HEK293 (cell line): ENCODE measurements at regions not wholly inside any gene's neighbourhood (a gene's known extent, or its start where the extent isn't known, plus 50 kb on each side); places are given as distances from the start of the nearest gene placed in this dataset.

Experiments used
- CTCF ChIA-PET: fragments of 350-600 bp; formaldehyde crosslinking; extraction: SDS; loops from one replicate; lab custom pipeline; 2021; ENCODE audit warnings: antibody characterized with exemption; lab: Yijun Ruan, JAX
- POLR2A ChIA-PET: fragments of 300-600 bp; formaldehyde crosslinking; extraction: SDS; loops from one replicate; lab custom pipeline; 2020; ENCODE audit warnings: antibody characterized with exemption, inconsistent platforms; lab: Yijun Ruan, JAX
- H3K27ac ChIP-seq: fragments of 200-500 bp; sonication (Bioruptor generic); 2 replicates; pipeline ENCODE4 v1.5.1; 2014; ENCODE audit warnings: low read depth, low read length, control low read depth, inconsistent platforms; ENCODE audit errors: extremely low read depth
- H3K36me3 ChIP-seq, 2 experiments: fragments of 200-500 bp in 1 of 2; sonication (Bioruptor generic) in 1 of 2; 1 replicate in 1 of 2; 2 replicates in 1 of 2; pipeline ENCODE4 v1.5.1; 2014 to 2017; ENCODE audit warnings: inconsistent platforms in 2 of 2, low read length in 2 of 2; ENCODE audit not compliant: control insufficient read depth in 2 of 2, insufficient read depth in 1 of 2
- H3K4me1 ChIP-seq: fragments of 200-500 bp; sonication (Bioruptor generic); 2 replicates; pipeline ENCODE4 v1.5.1; 2014; ENCODE audit warnings: mild to moderate bottlenecking, low read length, inconsistent platforms; ENCODE audit not compliant: control insufficient read depth, insufficient read depth
- H3K4me3 ChIP-seq: 2 replicates; pipeline ENCODE4 v1.5.1; 2011; ENCODE audit warnings: low read depth, mild to moderate bottlenecking, control low read depth, low read length, moderate library complexity
- H3K9me3 ChIP-seq: fragments of 200-500 bp; sonication (Bioruptor generic); 2 replicates; pipeline ENCODE4 v1.5.1; 2014; ENCODE audit warnings: low read depth, low read length, inconsistent platforms; ENCODE audit not compliant: control insufficient read depth, insufficient read depth
- ATF2 ChIP-seq: fragments of 450-650 bp; formaldehyde crosslinking; IDR thresholded peaks from 2 replicates; pipeline ENCODE4 v1.5.1; 2016; ENCODE audit warnings: missing biosample characterization, missing genetic modification characterization, low read depth
- ELK4 ChIP-seq: IDR thresholded peaks from 2 replicates; pipeline ENCODE4 v1.6.1; 2011; ENCODE audit warnings: mild to moderate bottlenecking, low read depth, low read length, borderline replicate concordance
- IKZF3 ChIP-seq: fragments of 450-650 bp; IDR thresholded peaks from 2 replicates; pipeline ENCODE4 v1.5.0; 2018; ENCODE audit warnings: missing biosample characterization, mild to moderate bottlenecking, missing genetic modification characterization, moderate library complexity
- SETDB1 ChIP-seq: IDR thresholded peaks from one replicate; pipeline ENCODE4 v1.6.1; 2017; ENCODE audit warnings: mild to moderate bottlenecking, low read length, moderate library complexity, mixed read lengths; ENCODE audit not compliant: insufficient read length
- ZBTB7A ChIP-seq: fragments of 450-650 bp; formaldehyde crosslinking; IDR thresholded peaks from 2 replicates; pipeline ENCODE4 v1.5.1; 2016; ENCODE audit warnings: low read depth, missing biosample characterization, missing genetic modification characterization
- ZNF184 ChIP-seq: fragments of 450-650 bp; IDR thresholded peaks from 2 replicates; pipeline ENCODE4 v1.5.1; 2018; ENCODE audit warnings: missing biosample characterization, mild to moderate bottlenecking, missing genetic modification characterization
- ZNF214 ChIP-seq: fragments of 450-650 bp; formaldehyde crosslinking; IDR thresholded peaks from 2 replicates; pipeline ENCODE4 v1.5.1; 2017; ENCODE audit warnings: missing biosample characterization, mild to moderate bottlenecking, missing genetic modification characterization, borderline replicate concordance
- ZNF510 ChIP-seq: fragments of 450-650 bp; formaldehyde crosslinking; IDR thresholded peaks from 2 replicates; pipeline ENCODE4 v1.5.1; 2018; ENCODE audit warnings: mild to moderate bottlenecking, missing genetic modification characterization, missing biosample characterization; ENCODE audit not compliant: insufficient replicate concordance
- ZNF596 ChIP-seq: fragments of 450-650 bp; IDR thresholded peaks from 2 replicates; pipeline ENCODE4 v1.5.0; 2018; ENCODE audit warnings: missing biosample characterization, mild to moderate bottlenecking, missing genetic modification characterization, moderate library complexity
- ZNF658 ChIP-seq: fragments of 450-650 bp; formaldehyde crosslinking; IDR thresholded peaks from 2 replicates; pipeline ENCODE4; 2016; ENCODE audit warnings: missing biosample characterization, missing genetic modification characterization
- ZNF660 ChIP-seq: fragments of 450-650 bp; IDR thresholded peaks from 2 replicates; pipeline ENCODE4 v1.5.1; 2018; ENCODE audit warnings: missing biosample characterization, mild to moderate bottlenecking, missing genetic modification characterization
- ZNF692 ChIP-seq: fragments of 450-650 bp; formaldehyde crosslinking; IDR thresholded peaks from 2 replicates; pipeline ENCODE4 v1.5.1; 2016; ENCODE audit warnings: missing biosample characterization, missing genetic modification characterization
- ZNF792 ChIP-seq: fragments of 450-650 bp; formaldehyde crosslinking; IDR thresholded peaks from 2 replicates; pipeline ENCODE4 v1.5.1; 2016; ENCODE audit warnings: missing biosample characterization, missing genetic modification characterization
- ZNF837 ChIP-seq: fragments of 450-650 bp; formaldehyde crosslinking; IDR thresholded peaks from 2 replicates; pipeline ENCODE4 v1.5.1; 2016; ENCODE audit warnings: missing biosample characterization, missing genetic modification characterization

DNA sequence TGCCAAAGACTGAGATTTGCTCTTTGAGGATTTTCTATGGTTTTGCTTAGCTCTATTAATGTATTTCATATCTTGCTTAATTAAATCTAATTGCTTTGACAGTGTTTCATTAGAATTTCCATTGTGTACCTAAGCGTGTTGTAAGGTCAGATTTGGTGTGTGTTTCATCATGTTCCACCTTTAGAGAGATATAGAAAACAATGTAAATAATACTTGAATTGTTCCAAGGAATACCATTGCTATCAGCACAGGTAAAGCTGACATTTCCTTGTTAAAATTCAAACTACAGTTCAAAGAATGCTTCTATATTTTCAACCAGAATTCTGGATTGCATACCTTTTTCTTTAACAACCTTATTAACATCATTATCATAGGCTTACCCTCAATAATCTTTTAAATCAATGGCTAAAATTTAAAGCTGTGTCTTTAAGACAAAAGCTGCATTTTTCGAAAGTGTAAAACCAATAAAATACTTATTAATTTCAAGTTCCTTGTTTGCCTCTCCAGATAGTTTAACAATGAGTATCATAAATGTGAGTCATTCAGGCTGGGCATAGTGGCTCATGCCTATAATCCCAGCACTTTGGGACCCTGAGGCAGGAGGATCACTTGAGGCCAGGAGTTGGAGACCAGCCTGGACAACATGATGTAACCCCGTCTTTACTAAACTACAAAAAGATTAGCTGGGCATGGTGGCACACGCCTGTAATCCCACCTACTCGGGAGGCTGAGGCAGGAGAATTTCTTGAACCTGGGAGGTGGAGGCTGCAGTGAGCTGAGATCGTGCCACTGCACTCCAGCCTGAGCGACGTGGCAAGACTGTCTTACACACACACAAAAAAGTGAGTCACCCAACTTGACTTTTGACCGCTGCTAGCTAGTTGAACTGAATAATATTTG is 188.0 kb upstream of the PKDCC start:
- Histone ChIP-seq H3K36me3 (no peaks in the 10 kb centered on the region), H3K27ac (no peak overlapping the region), H3K4me3 (no peak overlapping the region), H3K4me1 (no peaks in the 10 kb centered on the region), H3K9me3 (no peaks in the 10 kb centered on the region)
- ChIA-PET POLR2A (no interaction called here), CTCF (interaction anchor here (0.6 to 2.4 kb wide), 7 partner anchors 9 to 228 kb away, joined by 3 to 18 read pairs (median 3); no protein-coding TSS in a partner anchor)
- TF ChIP-seq ELK4 (no peak), IKZF3 (no peak), SETDB1 (peak; percentile 26)

DNA sequence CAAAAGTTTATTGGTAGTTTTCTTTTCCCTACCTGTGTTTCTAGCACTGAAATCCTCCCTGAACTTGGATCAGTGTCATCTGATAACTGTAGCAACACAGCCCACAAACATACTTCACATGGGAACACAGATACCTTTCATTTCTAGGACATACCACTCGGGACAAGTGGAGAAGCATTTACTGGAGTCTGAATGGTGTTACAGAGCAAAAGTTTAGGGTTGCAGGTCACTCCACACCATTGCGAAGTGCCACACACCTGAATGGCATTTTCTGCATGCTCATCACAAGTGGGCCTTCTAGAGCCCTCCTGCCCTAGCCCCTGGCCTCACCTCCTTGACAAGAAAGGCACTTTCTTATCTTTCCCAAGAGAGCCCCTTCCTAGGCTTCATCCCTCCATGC is 184.8 kb upstream of the PKDCC start:
- no peak overlapping the region for H3K4me3 ChIP-seq
- H3K27ac ChIP-seq, result no peak overlapping the region
- H3K36me3 ChIP-seq, result no peaks in the 10 kb centered on the region
- no peaks in the 10 kb centered on the region for H3K9me3 ChIP-seq
- POLR2A ChIA-PET, result no interaction called here
- no peaks in the 10 kb centered on the region for H3K4me1 ChIP-seq
- CTCF ChIA-PET, result interaction anchor here (1.1 to 12.6 kb wide), 3 partner anchors 8 to 223 kb away, joined by 3 to 369 read pairs (median 4); no protein-coding TSS in a partner anchor
- TF ChIP-seq ZNF660 (tag by site-specific recombination) (no peak), ZNF792 (tag by site-specific recombination) (no peak), IKZF3 (no peak), ZNF184 (tag by site-specific recombination) (no peak)

GRCh38 chr2:41865263-41865662 is 182.6 kb upstream of the PKDCC start:
- no peaks in the 10 kb centered on the region for H3K36me3 ChIP-seq
- TF ChIP-seq ZNF214, result no peak
- TF ChIP-seq ZNF596 (tag by site-specific recombination), result no peak
- no peak for TF ChIP-seq ZNF692 (tag by site-specific recombination)
- TF ChIP-seq ZBTB7A (tag by site-specific recombination), result no peak
- TF ChIP-seq ATF2 (tag by site-specific recombination), result no peak
- no peak for TF ChIP-seq ZNF510 (tag by site-specific recombination)
- TF ChIP-seq ZNF658 (tag by site-specific recombination), result no peak
- no peak for TF ChIP-seq ZNF837
- TF ChIP-seq, all 188 proteins: peak for 0
- no peak overlapping the region for H3K27ac ChIP-seq
- no peaks in the 10 kb centered on the region for H3K9me3 ChIP-seq
- H3K4me1 ChIP-seq, result no peaks in the 10 kb centered on the region
- POLR2A ChIA-PET, result no interaction called here
- CTCF ChIA-PET, result interaction anchor here (0.9 to 12.6 kb wide), 4 partner anchors 9 to 221 kb away, joined by 3 to 369 read pairs (median 6); no protein-coding TSS in a partner anchor
- no peak overlapping the region for H3K4me3 ChIP-seq
